ENCODE measurements at regions not wholly inside any gene's neighbourhood (a gene's known extent, or its start where the extent isn't known, plus 50 kb on each side); places are given as distances from the start of the nearest gene placed in this dataset.
"Not testable (repeated sequence)": the region's sequence is repeated elsewhere in the genome, so short reads cannot be mapped to it uniquely, and the experiment has no call there.

- ATAC-seq (no peak), DNase-seq (ENCODE audit: missing footprints) (no peak)
- intact Hi-C loops (cut with DNase I): no loop called here
Observed at GRCh38 chr10:53569455-53569854, 796.9 kb upstream of the MBL2 start.

- DNase-seq (ENCODE audit: missing footprints) (no peak), ATAC-seq (no peak)
- intact Hi-C loops (cut with DNase I): no loop called here
Observed at GRCh38 chr10:53548664-53549063, 776.1 kb upstream of the MBL2 start.

GRCh38 chr10:53547364-53547763 is 774.8 kb upstream of the MBL2 start:
- ATAC-seq: no peak
- intact Hi-C loops (cut with DNase I): no loop called here

GRCh38 chr10:53543410-53543809 is 770.8 kb upstream of the MBL2 start:
- DNase-seq (ENCODE audit: missing footprints): no peak
- no peak for ATAC-seq
- intact Hi-C loops (cut with DNase I): no loop called here

More at GRCh38 chr10:53547364-53547763, 774.8 kb upstream of the MBL2 start:
- DNase-seq (ENCODE audit: missing footprints): no peak

- DNase-seq (ENCODE audit: missing footprints) (no peak), ATAC-seq (no peak)
- intact Hi-C loops (cut with DNase I): no loop called here
Observed at GRCh38 chr10:53537508-53537907, 764.9 kb upstream of the MBL2 start.

GRCh38 chr10:53536322-53536721 is 763.7 kb upstream of the MBL2 start:
- intact Hi-C loops (cut with DNase I): no loop called here
- DNase-seq (ENCODE audit: missing footprints): no peak
- ATAC-seq: no peak

GRCh38 chr10:53534428-53534827 is 761.8 kb upstream of the MBL2 start:
- intact Hi-C loops (cut with DNase I): no loop called here
- DNase-seq (ENCODE audit: missing footprints) (no peak), ATAC-seq (no peak)

- DNase-seq (ENCODE audit: missing footprints) (no peak), ATAC-seq (no peak)
- intact Hi-C loops (cut with DNase I): no loop called here
Observed at GRCh38 chr10:53528974-53529373, 756.4 kb upstream of the MBL2 start.

- no peak for ATAC-seq
- intact Hi-C loops (cut with DNase I): no loop called here
- no peak for DNase-seq (ENCODE audit: missing footprints)
Observed at GRCh38 chr10:53521046-53521445, 748.5 kb upstream of the MBL2 start.

GRCh38 chr10:53508197-53508596 is 735.6 kb upstream of the MBL2 start:
- no peak for ATAC-seq

GRCh38 chr10:53504492-53504891 is 731.9 kb upstream of the MBL2 start:
- intact Hi-C loops (cut with DNase I); DNase-seq (ENCODE audit: missing footprints); ATAC-seq: not testable (repeated sequence)

More at GRCh38 chr10:53508197-53508596, 735.6 kb upstream of the MBL2 start:
- intact Hi-C loops (cut with DNase I): no loop called here
- DNase-seq (ENCODE audit: missing footprints): no peak

GRCh38 chr10:53491774-53492173 is 719.2 kb upstream of the MBL2 start:
- ATAC-seq: no peak
- intact Hi-C loops (cut with DNase I): no loop called here
- DNase-seq (ENCODE audit: missing footprints): no peak

GRCh38 chr10:53490553-53490952 is 718.0 kb upstream of the MBL2 start:
- intact Hi-C loops (cut with DNase I): no loop called here
- ATAC-seq (no peak), DNase-seq (ENCODE audit: missing footprints) (no peak)

GRCh38 chr10:53489335-53490182 is 717.0 kb upstream of the MBL2 start:
- intact Hi-C loops (cut with DNase I): loop anchor here (5.0 kb wide), 2 partner anchors 87 to 672 kb away; no protein-coding TSS in a partner anchor
- peak; percentile 17 for DNase-seq (ENCODE audit: missing footprints)
- peak; percentile 87 for ATAC-seq

- DNase-seq (ENCODE audit: missing footprints) (no peak), ATAC-seq (peak; percentile 90)
- intact Hi-C loops (cut with DNase I): loop anchor here (5.0 kb wide), 2 partner anchors 85 to 670 kb away; no protein-coding TSS in a partner anchor
Observed at GRCh38 chr10:53487019-53487983, 714.7 kb upstream of the MBL2 start.

GRCh38 chr10:53485422-53485821 is 712.8 kb upstream of the MBL2 start:
- not testable (repeated sequence) for DNase-seq (ENCODE audit: missing footprints); ATAC-seq

GRCh38 chr10:53479365-53479764 is 706.8 kb upstream of the MBL2 start:
- intact Hi-C loops (cut with DNase I): no loop called here
- no peak for ATAC-seq
- no peak for DNase-seq (ENCODE audit: missing footprints)

More at GRCh38 chr10:53485422-53485821, 712.8 kb upstream of the MBL2 start:
- intact Hi-C loops (cut with DNase I): loop anchor here (5.0 kb wide), 2 partner anchors 83 to 668 kb away; no protein-coding TSS in a partner anchor

GRCh38 chr10:53477313-53477675 is 704.7 kb upstream of the MBL2 start:
- ATAC-seq (no peak), DNase-seq (ENCODE audit: missing footprints) (no peak)
- intact Hi-C loops (cut with DNase I): no loop called here

- intact Hi-C loops (cut with DNase I): no loop called here
- no peak for ATAC-seq
- no peak for DNase-seq (ENCODE audit: missing footprints)
Observed at GRCh38 chr10:53476650-53477312, 704.2 kb upstream of the MBL2 start.
